Psoas muscle (tissue), 7 donors: ENCODE measurements at regions not wholly inside any gene's neighbourhood (a gene's known extent, or its start where the extent isn't known, plus 50 kb on each side); places are given as distances from the start of the nearest gene placed in this dataset.

ENCODE experiments used
- ATAC-seq, 4 donors: fragments of 200-7000 bp; cut with Tn5 transposase; one replicate each; pipeline ENCODE4 v1.9.1; 2020; ENCODE audit warnings: moderate library complexity in 3 of 4, mild to moderate bottlenecking in 2 of 4
- DNase-seq, 2 donors: peaks; one replicate each; pipeline ENCODE4 v3.0.0-alpha.2; 2020
- H3K27ac ChIP-seq: fragments of 200-600 bp; one replicate; pipeline ENCODE4 v1.8.0; 2022
- H3K27me3 ChIP-seq, 3 donors: fragments of 200-600 bp in 1 of 3; one replicate each; pipeline versions ENCODE4 v1.6.1 to v1.8.0; 2013 to 2022; ENCODE audit warnings: low read length in 2 of 3, mild to moderate bottlenecking in 2 of 3, moderate library complexity in 1 of 3; ENCODE audit not compliant: insufficient read depth in 3 of 3
- H3K36me3 ChIP-seq, 2 donors: fragments of 200-600 bp in 1 of 2; one replicate each; pipeline versions ENCODE4 v1.6.1 to v1.8.0; 2013 to 2022; ENCODE audit warnings: low read depth in 1 of 2, mild to moderate bottlenecking in 1 of 2, moderate library complexity in 1 of 2; ENCODE audit not compliant: insufficient read depth in 1 of 2
- H3K4me1 ChIP-seq: fragments of 200-600 bp; one replicate; pipeline ENCODE4 v1.8.0; 2022
- H3K4me3 ChIP-seq: fragments of 200-600 bp; one replicate; pipeline ENCODE4 v1.8.0; 2022; ENCODE audit warnings: mild to moderate bottlenecking
- H3K9me3 ChIP-seq: fragments of 200-600 bp; one replicate; pipeline ENCODE4 v1.8.0; 2022
- WGBS, 3 donors: extraction: QIAGEN DNeasy Blood & Tissue Kit; methylation state at CpG; one replicate each; pipeline versions ENCODE4 v1.1.6 to v1.1.7; 2013; 5-methylcytosine and 5-hydroxymethylcytosine counted together
- intact Hi-C, 2 donors: fragments of 100-400 bp; cut with DNase I; formaldehyde crosslinking; loops; one replicate each; pipeline versions ENCODE4 v1.11.0 to v1.14.2; 2022
- TF ChIP-seq, protein P1 (sequence below): fragments of 200-600 bp; IDR thresholded peaks from one replicate; pipeline ENCODE4 v1.8.0; 2022; ENCODE audit warnings: antibody characterized with exemption
- donor health status: healthy with polysubstance abuse.
- donor health status: DM: no; HTN: no; CAD: no; lungs with moderate emphysema.
- donor health status: Bipolar disorder and iron deficiency.
- donor health status: healthy.
- donor health status: DM: yes; HTN: yes; CAD: no.
- donor health status: DM: no; HTN: no; CAD: no.
- donor health status: DM: yes; HTN: yes; CAD: no.

GRCh38 chr7:377080-378040, 87.4 kb downstream of the FOXL3 start:
- no peaks in the 10 kb centered on the region for H3K4me1 ChIP-seq

DNA sequence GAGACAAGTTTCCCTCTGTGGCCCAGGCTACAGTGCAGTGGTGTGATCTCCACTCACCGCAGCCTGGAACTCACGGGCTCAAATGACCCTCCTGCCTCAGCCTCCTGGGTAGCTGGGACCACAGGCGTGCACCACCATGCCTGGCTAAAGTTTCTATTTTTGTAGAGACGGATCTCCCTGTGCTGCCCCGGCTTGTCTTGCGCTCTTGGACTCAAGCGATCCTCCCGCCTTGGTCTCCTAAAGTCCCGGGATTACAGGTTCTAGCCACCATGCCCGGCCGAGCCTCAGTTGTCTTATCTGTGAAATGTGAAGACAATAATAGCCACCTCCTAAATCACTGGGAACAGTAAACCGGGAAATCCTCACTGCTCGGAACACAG, 88.1 kb downstream of the FOXL3 start:
- H3K4me3 ChIP-seq, result no peak overlapping the region
- ATAC-seq, result no peak
- WGBS, 3 donors, result 93 to 96% (median 94%) methylated on average over 13 of the region's 13 CpGs
- TF ChIP-seq, protein P1, sequence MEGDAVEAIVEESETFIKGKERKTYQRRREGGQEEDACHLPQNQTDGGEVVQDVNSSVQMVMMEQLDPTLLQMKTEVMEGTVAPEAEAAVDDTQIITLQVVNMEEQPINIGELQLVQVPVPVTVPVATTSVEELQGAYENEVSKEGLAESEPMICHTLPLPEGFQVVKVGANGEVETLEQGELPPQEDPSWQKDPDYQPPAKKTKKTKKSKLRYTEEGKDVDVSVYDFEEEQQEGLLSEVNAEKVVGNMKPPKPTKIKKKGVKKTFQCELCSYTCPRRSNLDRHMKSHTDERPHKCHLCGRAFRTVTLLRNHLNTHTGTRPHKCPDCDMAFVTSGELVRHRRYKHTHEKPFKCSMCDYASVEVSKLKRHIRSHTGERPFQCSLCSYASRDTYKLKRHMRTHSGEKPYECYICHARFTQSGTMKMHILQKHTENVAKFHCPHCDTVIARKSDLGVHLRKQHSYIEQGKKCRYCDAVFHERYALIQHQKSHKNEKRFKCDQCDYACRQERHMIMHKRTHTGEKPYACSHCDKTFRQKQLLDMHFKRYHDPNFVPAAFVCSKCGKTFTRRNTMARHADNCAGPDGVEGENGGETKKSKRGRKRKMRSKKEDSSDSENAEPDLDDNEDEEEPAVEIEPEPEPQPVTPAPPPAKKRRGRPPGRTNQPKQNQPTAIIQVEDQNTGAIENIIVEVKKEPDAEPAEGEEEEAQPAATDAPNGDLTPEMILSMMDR, result no peak
- H3K27ac ChIP-seq, result no peak overlapping the region
- H3K36me3 ChIP-seq, result no peaks in the 10 kb centered on the region
- intact Hi-C loops, result no loop called here
- no peaks in the 10 kb centered on the region for H3K9me3 ChIP-seq
- H3K27me3 ChIP-seq, result peaks cover 0 to 42% (median 6%) of the 10 kb centered on the region in 3 donors
- peak in 1 of 2 donors; percentile 25 for DNase-seq
- H3K4me1 ChIP-seq, result no peaks in the 10 kb centered on the region

More at GRCh38 chr7:377080-378040, 87.4 kb downstream of the FOXL3 start:
- Histone ChIP-seq H3K36me3 (no peaks in the 10 kb centered on the region), H3K9me3 (no peaks in the 10 kb centered on the region), H3K27me3 (peaks cover 0 to 46% (median 6%) of the 10 kb centered on the region in 3 donors), H3K27ac (no peak overlapping the region), H3K4me3 (no peak overlapping the region)
- ATAC-seq, result no peak
- intact Hi-C loops, result no loop called here
- WGBS, 3 donors, result 69 to 75% (median 74%) methylated on average over 26 to 35 of the region's 35 CpGs
- peak in 1 of 2 donors; percentile 51 for DNase-seq
- TF ChIP-seq, protein P1, result no peak

DNA sequence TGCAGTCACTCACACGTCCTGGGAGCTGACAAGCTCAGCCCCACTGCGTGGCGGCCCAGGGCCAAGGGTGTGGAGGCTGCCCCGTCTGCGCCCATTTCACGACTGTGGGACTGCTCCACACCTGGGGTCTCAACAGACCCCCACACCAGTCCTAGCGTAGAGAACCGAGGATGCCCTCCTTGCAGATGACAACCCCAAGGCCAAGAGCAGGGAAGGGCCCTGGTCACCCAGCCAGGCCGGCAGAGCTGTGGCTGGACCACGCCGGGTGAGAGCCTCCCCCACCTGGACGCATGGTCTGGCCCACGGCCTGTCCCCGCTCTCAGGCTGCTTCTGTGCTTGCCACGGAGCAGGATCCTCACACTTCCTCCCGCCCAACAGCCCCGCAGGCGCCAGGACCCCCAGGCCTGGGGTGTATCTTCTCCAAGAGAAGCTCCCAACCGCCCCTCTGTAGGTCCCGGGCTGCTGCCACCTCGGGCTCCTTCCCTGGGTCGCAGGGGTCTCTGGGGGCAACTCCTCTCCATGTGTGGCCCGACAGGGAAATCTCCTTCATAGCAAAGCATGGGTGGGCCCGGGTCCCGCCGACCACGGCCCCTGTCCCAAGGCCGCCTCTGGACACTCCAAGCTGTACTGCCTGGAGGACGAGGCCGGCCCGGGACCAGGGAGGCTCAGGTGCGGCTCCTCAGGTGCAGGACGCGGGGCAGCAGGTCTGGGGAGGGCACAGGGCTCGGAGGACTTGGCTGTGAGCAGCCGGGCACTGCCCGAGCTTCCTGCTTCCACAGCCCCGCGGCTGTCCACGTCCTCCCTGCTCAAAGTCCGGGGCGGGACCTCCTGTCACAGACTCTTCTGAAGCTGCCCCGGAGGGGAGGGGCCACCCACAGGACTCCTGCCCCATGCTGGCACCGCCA, 88.8 kb downstream of the FOXL3 start:
- Histone ChIP-seq H3K27ac (no peak overlapping the region), H3K9me3 (peaks cover 1% of the 10 kb centered on the region), H3K27me3 (peaks cover 0 to 38% (median 6%) of the 10 kb centered on the region in 3 donors), H3K36me3 (no peaks in the 10 kb centered on the region), H3K4me3 (peak overlapping the region; percentile 58), H3K4me1 (no peaks in the 10 kb centered on the region)
- TF ChIP-seq, protein P1, result no peak
- DNase-seq (peak in 1 of 2 donors; percentile 53), ATAC-seq (peak in 3 of 4 donors; percentile 9 to 34 (median 33))
- 66 to 77% (median 68%) methylated on average over 37 to 44 of the region's 44 CpGs for WGBS, 3 donors
- intact Hi-C loops, result no loop called here

GRCh38 chr7:379456-380138, 89.6 kb downstream of the FOXL3 start:
- Histone ChIP-seq H3K9me3 (peaks cover 9% of the 10 kb centered on the region), H3K4me3 (peak overlapping the region; percentile 58), H3K27ac (no peak overlapping the region), H3K4me1 (no peaks in the 10 kb centered on the region), H3K27me3 (peaks cover 0 to 38% (median 6%) of the 10 kb centered on the region in 3 donors), H3K36me3 (no peaks in the 10 kb centered on the region)
- 4 to 7% (median 6%) methylated on average over 35 to 45 of the region's 45 CpGs for WGBS, 3 donors
- DNase-seq (peak in 1 of 2 donors; percentile 57), ATAC-seq (peak; percentile 31 to 71 (median 56))
- TF ChIP-seq, protein P1, result no peak
- intact Hi-C loops, result no loop called here
